Tibial nerve (tissue), 4 donors: ENCODE measurements at regions not wholly inside any gene's neighbourhood (a gene's known extent, or its start where the extent isn't known, plus 50 kb on each side); places are given as distances from the start of the nearest gene placed in this dataset.

ENCODE experiments used
- DNase-seq, 2 donors: peaks; one replicate each; pipeline ENCODE4 v3.0.0-alpha.2; 2019; ENCODE audit warnings: low spot score in 2 of 2
- H3K27ac ChIP-seq, 4 donors: fragments of 200-600 bp; sonication (generic) in 3 of 4; one replicate each; pipeline ENCODE4 v1.5.1; 2017 to 2019; ENCODE audit warnings: mild to moderate bottlenecking in 1 of 4
- H3K27me3 ChIP-seq, 2 donors: fragments of 200-600 bp; sonication (generic) in 1 of 2; one replicate each; pipeline versions ENCODE4 v1.5.1 to v1.6.0; 2017 to 2019
- H3K36me3 ChIP-seq, 3 donors: fragments of 200-600 bp; sonication (generic); one replicate each; pipeline ENCODE4 v1.5.1; 2018 to 2019
- H3K4me1 ChIP-seq, 4 donors: fragments of 200-600 bp; sonication (generic) in 3 of 4; one replicate each; pipeline ENCODE4 v1.5.1; 2017 to 2019
- H3K4me3 ChIP-seq, 4 donors: fragments of 200-600 bp; sonication (generic) in 3 of 4; one replicate each; pipeline ENCODE4 v1.5.1; 2017 to 2019; ENCODE audit warnings: mild to moderate bottlenecking in 1 of 4, moderate library complexity in 1 of 4
- H3K9me3 ChIP-seq, 4 donors: fragments of 200-600 bp; sonication (generic) in 3 of 4; one replicate each; pipeline ENCODE4 v1.5.1; 2017 to 2019
- EP300 ChIP-seq, 2 donors: sonication (generic); formaldehyde crosslinking; IDR thresholded peaks; one replicate each; pipeline ENCODE4 v1.6.1; 2017; ENCODE audit warnings: antibody characterized with exemption in 2 of 2, mild to moderate bottlenecking in 1 of 2
- POLR2A ChIP-seq, 2 donors: fragments of 450-650 bp; IDR thresholded peaks; one replicate each; pipeline ENCODE4 v1.6.1; 2017; ENCODE audit warnings: antibody characterized with exemption in 2 of 2, mild to moderate bottlenecking in 2 of 2, moderate library complexity in 2 of 2
- WGBS, 2 donors: methylation state at CpG; one replicate each; pipeline ENCODE4 v1.1.5; 2018; 5-methylcytosine and 5-hydroxymethylcytosine counted together
- TF ChIP-seq, protein P1 (sequence below), 5 experiments: fragments of 200-600 bp in 3 of 5; fragments of 450-650 bp in 2 of 5; sonication (generic) in 3 of 5; IDR thresholded peaks; one replicate each; pipeline ENCODE4 v1.5.1; 2016 to 2019; ENCODE audit warnings: antibody characterized with exemption in 5 of 5, mild to moderate bottlenecking in 3 of 5, moderate library complexity in 2 of 5

DNA sequence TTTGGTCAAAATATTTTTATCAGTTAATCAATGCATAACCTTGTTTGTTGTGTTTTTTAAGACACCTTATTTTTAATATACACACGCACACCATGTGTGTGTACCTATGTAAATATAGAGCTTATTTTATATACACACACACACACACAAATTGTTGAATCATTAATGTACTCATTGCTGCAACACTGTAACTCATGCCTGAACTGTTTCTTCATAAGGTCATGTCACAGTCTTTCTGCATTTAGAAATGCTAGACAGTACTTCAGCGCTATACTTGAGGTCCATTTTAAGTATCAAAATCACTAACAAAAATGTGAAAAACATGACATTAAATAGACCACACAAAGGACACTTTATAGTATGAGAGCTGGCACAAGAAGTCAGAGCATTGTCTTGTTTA, 589.4 kb downstream of the SI start:
- Histone ChIP-seq H3K4me1 (peaks cover 0 to 7% (median 0%) of the 10 kb centered on the region in 4 donors), H3K27me3 (no peaks in the 10 kb centered on the region), H3K4me3 (no peak overlapping the region), H3K27ac (no peak overlapping the region), H3K9me3 (peaks cover 0 to 4% (median 0%) of the 10 kb centered on the region in 4 donors), H3K36me3 (no peaks in the 10 kb centered on the region)
- DNase-seq = no peak
- no peak for TF ChIP-seq POLR2A (IDR thresholded peaks at IDR 0.05)
- TF ChIP-seq, protein P1, sequence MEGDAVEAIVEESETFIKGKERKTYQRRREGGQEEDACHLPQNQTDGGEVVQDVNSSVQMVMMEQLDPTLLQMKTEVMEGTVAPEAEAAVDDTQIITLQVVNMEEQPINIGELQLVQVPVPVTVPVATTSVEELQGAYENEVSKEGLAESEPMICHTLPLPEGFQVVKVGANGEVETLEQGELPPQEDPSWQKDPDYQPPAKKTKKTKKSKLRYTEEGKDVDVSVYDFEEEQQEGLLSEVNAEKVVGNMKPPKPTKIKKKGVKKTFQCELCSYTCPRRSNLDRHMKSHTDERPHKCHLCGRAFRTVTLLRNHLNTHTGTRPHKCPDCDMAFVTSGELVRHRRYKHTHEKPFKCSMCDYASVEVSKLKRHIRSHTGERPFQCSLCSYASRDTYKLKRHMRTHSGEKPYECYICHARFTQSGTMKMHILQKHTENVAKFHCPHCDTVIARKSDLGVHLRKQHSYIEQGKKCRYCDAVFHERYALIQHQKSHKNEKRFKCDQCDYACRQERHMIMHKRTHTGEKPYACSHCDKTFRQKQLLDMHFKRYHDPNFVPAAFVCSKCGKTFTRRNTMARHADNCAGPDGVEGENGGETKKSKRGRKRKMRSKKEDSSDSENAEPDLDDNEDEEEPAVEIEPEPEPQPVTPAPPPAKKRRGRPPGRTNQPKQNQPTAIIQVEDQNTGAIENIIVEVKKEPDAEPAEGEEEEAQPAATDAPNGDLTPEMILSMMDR (IDR thresholded peaks at IDR 0.05) = no peak
- no peak for TF ChIP-seq EP300 (IDR thresholded peaks at IDR 0.05)
- 58 to 60% methylated on average over 2 of the region's 2 CpGs for WGBS, 2 donors

DNA sequence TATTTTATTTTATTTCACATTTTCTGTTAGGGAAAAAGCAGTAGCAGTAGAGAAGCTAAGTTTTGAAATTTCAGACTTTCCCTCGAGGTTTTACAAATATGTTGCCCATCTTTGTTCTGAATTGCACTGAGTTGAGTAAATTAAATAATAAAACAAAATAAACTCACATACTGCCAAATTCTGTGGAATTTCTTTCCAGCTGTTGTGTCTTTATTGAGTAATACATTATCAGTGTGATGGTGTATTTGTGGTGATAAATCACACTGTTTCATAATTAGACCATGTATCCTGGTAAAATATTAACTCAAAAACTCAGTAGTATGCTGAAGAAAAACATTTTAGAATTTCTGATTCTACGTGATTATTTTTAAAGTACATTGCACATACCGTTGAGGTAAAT, 592.1 kb downstream of the SI start:
- DNase-seq = no peak
- H3K4me3 ChIP-seq = no peak overlapping the region
- H3K9me3 ChIP-seq = peaks cover 0 to 4% (median 0%) of the 10 kb centered on the region in 4 donors
- TF ChIP-seq, protein P1 (IDR thresholded peaks at IDR 0.05) = no peak
- peak in 1 of 2 donors; percentile 11 for TF ChIP-seq EP300 (IDR thresholded peaks at IDR 0.05)
- H3K4me1 ChIP-seq = peaks cover 0 to 7% (median 0%) of the 10 kb centered on the region in 4 donors
- H3K36me3 ChIP-seq = no peaks in the 10 kb centered on the region
- no peak overlapping the region for H3K27ac ChIP-seq
- H3K27me3 ChIP-seq = no peaks in the 10 kb centered on the region
- 58 to 65% methylated on average over 3 of the region's 3 CpGs for WGBS, 2 donors

DNA sequence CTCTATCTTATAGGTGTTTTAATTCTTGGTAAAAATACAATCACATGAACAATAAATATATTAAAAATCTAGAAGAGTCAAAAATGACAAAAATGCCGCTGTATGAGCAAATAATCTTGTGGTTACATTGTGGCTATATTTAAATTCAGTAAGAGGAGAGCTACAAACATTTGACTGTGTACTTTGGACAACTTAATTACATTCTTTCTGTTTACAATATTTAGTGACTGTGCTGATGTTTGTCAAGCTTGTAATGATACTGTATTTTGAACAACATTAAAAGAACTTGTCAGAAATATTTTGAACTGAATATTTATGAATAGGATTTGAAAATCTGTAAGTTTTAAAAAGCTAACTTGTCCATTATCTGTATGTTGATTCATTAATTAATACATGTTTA, 598.3 kb downstream of the SI start:
- Histone ChIP-seq H3K9me3 (no peaks in the 10 kb centered on the region), H3K36me3 (no peaks in the 10 kb centered on the region), H3K4me1 (no peaks in the 10 kb centered on the region), H3K27me3 (no peaks in the 10 kb centered on the region), H3K27ac (no peak overlapping the region), H3K4me3 (no peak overlapping the region)
- WGBS, 2 donors = 48 to 91% methylated on average over 1 of the region's 1 CpG
- TF ChIP-seq, protein P1 (IDR thresholded peaks at IDR 0.05) = no peak
- TF ChIP-seq EP300 (IDR thresholded peaks at IDR 0.05) (no peak), POLR2A (IDR thresholded peaks at IDR 0.05) (no peak)
- no peak for DNase-seq

DNA sequence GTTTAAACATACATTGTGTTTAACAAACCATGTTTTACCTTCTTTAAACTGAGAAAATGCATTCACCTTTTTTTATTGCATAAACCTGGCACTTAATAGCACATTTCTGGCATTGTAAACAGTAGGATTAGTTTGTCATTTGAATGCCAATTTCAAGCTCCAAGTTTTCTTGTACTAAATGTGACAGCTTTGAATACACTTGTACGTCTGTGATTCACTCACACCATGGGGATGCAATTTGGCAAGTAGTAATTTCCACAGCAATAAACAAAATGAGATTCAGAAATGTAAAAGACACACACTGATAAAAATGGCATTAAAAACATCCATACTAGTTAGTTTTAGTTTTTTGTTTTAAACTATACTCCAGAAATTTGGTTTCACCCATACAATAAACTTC, 598.9 kb downstream of the SI start:
- DNase-seq = no peak
- H3K36me3 ChIP-seq = no peaks in the 10 kb centered on the region
- WGBS, 2 donors = 51 to 61% methylated on average over 1 of the region's 1 CpG
- no peak overlapping the region for H3K4me3 ChIP-seq
- H3K9me3 ChIP-seq = no peaks in the 10 kb centered on the region
- no peak overlapping the region for H3K27ac ChIP-seq
- no peaks in the 10 kb centered on the region for H3K27me3 ChIP-seq
- TF ChIP-seq POLR2A (IDR thresholded peaks at IDR 0.05) (no peak), EP300 (IDR thresholded peaks at IDR 0.05) (no peak)
- TF ChIP-seq, protein P1 (IDR thresholded peaks at IDR 0.05) = no peak
- no peaks in the 10 kb centered on the region for H3K4me1 ChIP-seq

DNA sequence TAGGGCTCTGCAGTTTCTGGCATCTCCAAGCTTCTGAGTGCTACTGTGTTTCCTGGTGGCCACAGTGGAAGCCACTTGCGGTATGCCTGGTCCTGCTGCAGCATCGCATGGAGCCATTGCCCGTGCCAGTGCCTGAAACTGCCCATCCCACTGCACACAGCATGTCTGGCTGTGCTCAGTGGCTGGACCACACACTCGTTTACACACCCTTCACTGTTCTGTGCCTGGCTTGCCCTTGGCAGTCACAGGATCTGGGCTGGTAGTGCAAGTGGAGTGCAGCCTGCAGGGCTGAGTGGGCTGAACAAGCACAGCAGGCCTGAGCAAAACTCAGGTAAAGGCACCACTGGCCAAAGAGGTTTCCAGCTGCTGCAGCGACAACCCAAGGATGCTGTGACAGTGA, 600.0 kb downstream of the SI start:
- TF ChIP-seq POLR2A (IDR thresholded peaks at IDR 0.05) = no peak
- TF ChIP-seq EP300 (IDR thresholded peaks at IDR 0.05) = no peak
- TF ChIP-seq, protein P1 (IDR thresholded peaks at IDR 0.05) = no peak
- H3K36me3 ChIP-seq = no peaks in the 10 kb centered on the region
- 87 to 93% methylated on average over 5 of the region's 5 CpGs for WGBS, 2 donors
- no peaks in the 10 kb centered on the region for H3K27me3 ChIP-seq
- no peaks in the 10 kb centered on the region for H3K9me3 ChIP-seq
- no peaks in the 10 kb centered on the region for H3K4me1 ChIP-seq
- no peak overlapping the region for H3K27ac ChIP-seq
- H3K4me3 ChIP-seq = no peak overlapping the region
- no peak for DNase-seq
